Parathyroid adenoma (tissue), 2 donors: ENCODE measurements at regions not wholly inside any gene's neighbourhood (a gene's known extent, or its start where the extent isn't known, plus 50 kb on each side); places are given as distances from the start of the nearest gene placed in this dataset.

Experiments
- H2AFZ ChIP-seq: fragments of 300-600 bp; sonication (generic); one replicate; pipeline ENCODE4 v1.7.0; 2017; ENCODE audit warnings: antibody characterized with exemption, mild to moderate bottlenecking
- H3K27ac ChIP-seq: fragments of 300-600 bp; sonication (generic); one replicate; pipeline ENCODE4 v1.7.0; 2017
- H3K27me3 ChIP-seq: fragments of 300-600 bp; sonication (generic); one replicate; pipeline ENCODE4 v1.7.0; 2017; ENCODE audit warnings: low read length; ENCODE audit not compliant: control insufficient read depth, insufficient read depth
- H3K36me3 ChIP-seq: fragments of 300-600 bp; sonication (generic); one replicate; pipeline ENCODE4 v1.7.0; 2017; ENCODE audit warnings: low read length; ENCODE audit not compliant: control insufficient read depth, insufficient read depth
- H3K4me1 ChIP-seq: fragments of 300-600 bp; sonication (generic); one replicate; pipeline ENCODE4 v1.7.0; 2017; ENCODE audit warnings: control low read depth
- H3K4me2 ChIP-seq: fragments of 300-600 bp; sonication (generic); one replicate; pipeline ENCODE4 v1.7.0; 2017; ENCODE audit warnings: low read length
- H3K4me3 ChIP-seq: fragments of 300-600 bp; sonication (generic); one replicate; pipeline ENCODE4 v1.7.0; 2017; ENCODE audit warnings: low read depth, low read length
- H3K79me2 ChIP-seq: fragments of 300-600 bp; sonication (generic); one replicate; pipeline ENCODE4 v1.7.0; 2017; ENCODE audit warnings: control low read depth
- H3K9ac ChIP-seq: fragments of 300-600 bp; sonication (generic); one replicate; pipeline ENCODE4 v1.7.0; 2017; ENCODE audit warnings: mild to moderate bottlenecking
- H3K9me3 ChIP-seq: fragments of 300-600 bp; sonication (generic); one replicate; pipeline ENCODE4 v1.7.0; 2017; ENCODE audit warnings: low read length; ENCODE audit not compliant: control insufficient read depth
- CTCF ChIP-seq: fragments of 300-600 bp; sonication (generic); IDR thresholded peaks from one replicate; pipeline ENCODE4 v1.7.0; 2017; ENCODE audit warnings: antibody characterized with exemption, mild to moderate bottlenecking
- donor health status: primary hyperparathyroidism.

DNA sequence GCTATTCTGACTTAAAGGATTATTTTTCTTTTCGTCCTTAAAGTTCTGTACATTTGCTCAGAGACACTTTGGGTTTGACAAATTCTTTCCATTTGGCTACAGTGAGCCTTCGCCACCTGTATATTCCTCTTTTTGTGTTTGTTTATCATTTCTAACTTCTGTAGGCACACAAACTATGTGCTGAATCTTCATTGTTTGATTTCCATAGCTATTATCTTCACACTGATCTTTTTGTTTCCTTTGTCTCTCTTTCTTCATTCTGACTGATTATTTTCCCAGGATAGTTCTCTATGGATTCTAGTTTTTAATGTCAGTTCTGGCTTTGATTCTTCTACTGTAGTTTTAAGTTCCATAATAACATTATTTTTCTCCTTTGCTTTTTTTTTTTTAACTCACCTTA, 350.2 kb downstream of the ZNF521 start:
- Histone ChIP-seq H2AFZ (no peak overlapping the region), H3K9me3 (no peaks in the 10 kb centered on the region), H3K4me3 (no peak overlapping the region), H3K27me3 (no peaks in the 10 kb centered on the region), H3K9ac (no peak overlapping the region), H3K4me2 (no peak overlapping the region), H3K79me2 (no peaks in the 10 kb centered on the region), H3K4me1 (no peaks in the 10 kb centered on the region), H3K36me3 (no peaks in the 10 kb centered on the region), H3K27ac (no peak overlapping the region)
- no peak for TF ChIP-seq CTCF

DNA sequence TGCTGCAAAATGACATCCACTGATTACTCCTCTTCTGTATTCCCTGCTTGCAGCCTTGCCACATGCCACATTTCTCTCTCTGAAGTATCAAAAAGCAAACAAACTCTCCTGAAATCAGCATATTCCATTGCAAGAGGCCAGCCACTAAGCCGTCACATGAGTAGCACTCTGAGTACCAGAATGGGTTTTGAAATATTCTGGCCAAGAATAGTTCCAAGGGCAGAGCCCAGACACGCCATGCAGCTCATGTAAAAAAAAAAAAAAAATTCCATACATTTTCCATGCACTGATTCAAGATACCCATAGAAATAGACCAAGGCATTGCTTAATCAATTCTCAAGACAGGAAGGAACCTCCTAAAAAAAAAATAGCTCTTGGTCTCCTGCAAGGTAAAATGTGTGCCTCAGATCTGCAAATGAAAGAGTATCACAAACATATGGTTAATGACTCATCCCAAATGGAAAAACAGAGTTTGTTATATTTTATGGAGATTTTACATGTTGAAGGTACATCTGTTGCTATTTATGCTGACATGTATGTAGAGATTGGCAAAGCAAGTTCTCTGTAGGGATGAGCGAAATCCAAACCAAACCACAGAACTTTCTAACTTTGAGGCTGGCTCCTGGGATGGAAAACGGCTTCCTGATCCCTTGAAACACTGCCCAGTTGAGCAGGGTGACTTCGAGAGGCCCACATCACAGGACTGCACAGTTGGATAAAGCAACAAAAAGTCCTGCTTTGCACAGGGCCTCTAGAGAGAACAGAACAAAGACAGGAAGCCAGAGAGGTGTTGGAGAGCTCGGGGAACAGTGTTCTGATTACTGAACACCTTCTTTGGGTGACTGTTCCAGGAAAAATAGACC, 346.2 kb downstream of the ZNF521 start:
- Histone ChIP-seq H3K9ac (no peak overlapping the region), H3K79me2 (no peaks in the 10 kb centered on the region), H3K4me1 (no peaks in the 10 kb centered on the region), H3K27me3 (no peaks in the 10 kb centered on the region), H3K27ac (no peak overlapping the region), H3K9me3 (no peaks in the 10 kb centered on the region), H3K4me3 (no peak overlapping the region), H3K36me3 (no peaks in the 10 kb centered on the region), H2AFZ (no peak overlapping the region), H3K4me2 (no peak overlapping the region)
- no peak for TF ChIP-seq CTCF

GRCh38 chr18:25010623-25011374, 341.2 kb downstream of the ZNF521 start:
- Histone ChIP-seq H3K4me3 (no peak overlapping the region), H3K27me3 (no peaks in the 10 kb centered on the region)

More at GRCh38 chr18:25010623-25011374, 341.2 kb downstream of the ZNF521 start:
- Histone ChIP-seq H3K79me2 (no peaks in the 10 kb centered on the region), H3K4me1 (no peaks in the 10 kb centered on the region), H3K27ac (no peak overlapping the region), H2AFZ (no peak overlapping the region), H3K36me3 (no peaks in the 10 kb centered on the region), H3K9me3 (no peaks in the 10 kb centered on the region), H3K4me2 (no peak overlapping the region), H3K9ac (no peak overlapping the region)
- TF ChIP-seq CTCF = no peak
